ENCODE measurements at regions not wholly inside any gene's neighbourhood (a gene's known extent, or its start where the extent isn't known, plus 50 kb on each side); places are given as distances from the start of the nearest gene placed in this dataset.

DNA sequence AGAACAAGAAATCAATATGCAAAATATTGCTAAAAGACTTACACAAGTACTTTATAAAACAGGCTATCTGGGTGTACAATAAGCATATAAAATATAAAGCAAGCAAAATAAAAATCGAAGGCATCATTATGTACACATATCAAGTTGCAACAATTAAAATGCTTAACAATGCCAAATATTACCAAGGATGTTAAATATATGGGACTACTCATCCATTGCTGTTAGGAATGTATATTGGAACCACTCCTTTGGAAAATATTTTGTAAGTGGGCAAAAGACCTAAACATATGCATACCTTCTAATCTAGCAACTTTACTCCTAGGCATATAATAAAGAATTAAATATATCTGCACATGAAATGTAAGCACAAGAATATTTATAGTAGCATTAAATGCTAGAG lies 632.6 kb upstream of the COX7C start:
- TF ChIP-seq, protein P1, sequence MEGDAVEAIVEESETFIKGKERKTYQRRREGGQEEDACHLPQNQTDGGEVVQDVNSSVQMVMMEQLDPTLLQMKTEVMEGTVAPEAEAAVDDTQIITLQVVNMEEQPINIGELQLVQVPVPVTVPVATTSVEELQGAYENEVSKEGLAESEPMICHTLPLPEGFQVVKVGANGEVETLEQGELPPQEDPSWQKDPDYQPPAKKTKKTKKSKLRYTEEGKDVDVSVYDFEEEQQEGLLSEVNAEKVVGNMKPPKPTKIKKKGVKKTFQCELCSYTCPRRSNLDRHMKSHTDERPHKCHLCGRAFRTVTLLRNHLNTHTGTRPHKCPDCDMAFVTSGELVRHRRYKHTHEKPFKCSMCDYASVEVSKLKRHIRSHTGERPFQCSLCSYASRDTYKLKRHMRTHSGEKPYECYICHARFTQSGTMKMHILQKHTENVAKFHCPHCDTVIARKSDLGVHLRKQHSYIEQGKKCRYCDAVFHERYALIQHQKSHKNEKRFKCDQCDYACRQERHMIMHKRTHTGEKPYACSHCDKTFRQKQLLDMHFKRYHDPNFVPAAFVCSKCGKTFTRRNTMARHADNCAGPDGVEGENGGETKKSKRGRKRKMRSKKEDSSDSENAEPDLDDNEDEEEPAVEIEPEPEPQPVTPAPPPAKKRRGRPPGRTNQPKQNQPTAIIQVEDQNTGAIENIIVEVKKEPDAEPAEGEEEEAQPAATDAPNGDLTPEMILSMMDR (IDR thresholded peaks at IDR 0.05; ENCODE audit: low read depth, low read length, missing input control), result no peak
- TF ChIP-seq, protein P2, sequence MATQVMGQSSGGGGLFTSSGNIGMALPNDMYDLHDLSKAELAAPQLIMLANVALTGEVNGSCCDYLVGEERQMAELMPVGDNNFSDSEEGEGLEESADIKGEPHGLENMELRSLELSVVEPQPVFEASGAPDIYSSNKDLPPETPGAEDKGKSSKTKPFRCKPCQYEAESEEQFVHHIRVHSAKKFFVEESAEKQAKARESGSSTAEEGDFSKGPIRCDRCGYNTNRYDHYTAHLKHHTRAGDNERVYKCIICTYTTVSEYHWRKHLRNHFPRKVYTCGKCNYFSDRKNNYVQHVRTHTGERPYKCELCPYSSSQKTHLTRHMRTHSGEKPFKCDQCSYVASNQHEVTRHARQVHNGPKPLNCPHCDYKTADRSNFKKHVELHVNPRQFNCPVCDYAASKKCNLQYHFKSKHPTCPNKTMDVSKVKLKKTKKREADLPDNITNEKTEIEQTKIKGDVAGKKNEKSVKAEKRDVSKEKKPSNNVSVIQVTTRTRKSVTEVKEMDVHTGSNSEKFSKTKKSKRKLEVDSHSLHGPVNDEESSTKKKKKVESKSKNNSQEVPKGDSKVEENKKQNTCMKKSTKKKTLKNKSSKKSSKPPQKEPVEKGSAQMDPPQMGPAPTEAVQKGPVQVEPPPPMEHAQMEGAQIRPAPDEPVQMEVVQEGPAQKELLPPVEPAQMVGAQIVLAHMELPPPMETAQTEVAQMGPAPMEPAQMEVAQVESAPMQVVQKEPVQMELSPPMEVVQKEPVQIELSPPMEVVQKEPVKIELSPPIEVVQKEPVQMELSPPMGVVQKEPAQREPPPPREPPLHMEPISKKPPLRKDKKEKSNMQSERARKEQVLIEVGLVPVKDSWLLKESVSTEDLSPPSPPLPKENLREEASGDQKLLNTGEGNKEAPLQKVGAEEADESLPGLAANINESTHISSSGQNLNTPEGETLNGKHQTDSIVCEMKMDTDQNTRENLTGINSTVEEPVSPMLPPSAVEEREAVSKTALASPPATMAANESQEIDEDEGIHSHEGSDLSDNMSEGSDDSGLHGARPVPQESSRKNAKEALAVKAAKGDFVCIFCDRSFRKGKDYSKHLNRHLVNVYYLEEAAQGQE (IDR thresholded peaks at IDR 0.05), result no peak
- TF ChIP-seq TAF1 (conservative IDR thresholded peaks at IDR 0.05), result no peak
- TF ChIP-seq EGR1 (IDR thresholded peaks at IDR 0.05; ENCODE audit: low read depth in 2 of 2), result no peak
- TF ChIP-seq JUND (IDR thresholded peaks at IDR 0.05), result no peak
- TF ChIP-seq SP1 (IDR thresholded peaks at IDR 0.05), result no peak

Data from liver (tissue), 3 donors.